ENCODE measurements at regions not wholly inside any gene's neighbourhood (a gene's known extent, or its start where the extent isn't known, plus 50 kb on each side); places are given as distances from the start of the nearest gene placed in this dataset.

- in situ Hi-C loops (cut with HindIII; ENCODE audit: low sequenced_read_pairs) = no loop called here
Measured at GRCh38 chr12:118467641-118468305, 91.4 kb downstream of the SUDS3 start.

- in situ Hi-C loops (cut with HindIII; ENCODE audit: low sequenced_read_pairs) = no loop called here
Measured at GRCh38 chr12:118472940-118473339, 96.6 kb downstream of the SUDS3 start.

GRCh38 chr12:118480235-118480634 lies 103.9 kb downstream of the SUDS3 start:
- in situ Hi-C loops (cut with HindIII; ENCODE audit: low sequenced_read_pairs) = no loop called here

- in situ Hi-C loops (cut with HindIII; ENCODE audit: low sequenced_read_pairs) = no loop called here
Measured at GRCh38 chr12:118488034-118488433, 111.7 kb downstream of the SUDS3 start.

- in situ Hi-C loops (cut with HindIII; ENCODE audit: low sequenced_read_pairs) = no loop called here
Measured at GRCh38 chr12:118493962-118494361, 117.6 kb downstream of the SUDS3 start.

GRCh38 chr12:118494776-118495175 lies 118.4 kb downstream of the SUDS3 start:
- in situ Hi-C loops (cut with HindIII; ENCODE audit: low sequenced_read_pairs) = no loop called here

GRCh38 chr12:118495296-118495695 lies 118.9 kb downstream of the SUDS3 start:
- in situ Hi-C loops (cut with HindIII; ENCODE audit: low sequenced_read_pairs) = no loop called here

GRCh38 chr12:118498171-118498570 lies 121.8 kb downstream of the SUDS3 start:
- in situ Hi-C loops (cut with HindIII; ENCODE audit: low sequenced_read_pairs) = no loop called here

GRCh38 chr12:118500299-118500698 lies 123.9 kb downstream of the SUDS3 start:
- in situ Hi-C loops (cut with HindIII; ENCODE audit: low sequenced_read_pairs) = no loop called here

- in situ Hi-C loops (cut with HindIII; ENCODE audit: low sequenced_read_pairs) = no loop called here
Measured at GRCh38 chr12:118501489-118501888, 125.1 kb downstream of the SUDS3 start.

- in situ Hi-C loops (cut with HindIII; ENCODE audit: low sequenced_read_pairs) = no loop called here
Measured at GRCh38 chr12:118503476-118503875, 127.1 kb downstream of the SUDS3 start.

- in situ Hi-C loops (cut with HindIII; ENCODE audit: low sequenced_read_pairs) = no loop called here
Measured at GRCh38 chr12:118512669-118513068, 136.3 kb downstream of the SUDS3 start.

- in situ Hi-C loops (cut with HindIII; ENCODE audit: low sequenced_read_pairs) = no loop called here
Measured at GRCh38 chr12:118513611-118514010, 137.3 kb downstream of the SUDS3 start.

GRCh38 chr12:118514297-118514696 lies 137.9 kb downstream of the SUDS3 start:
- in situ Hi-C loops (cut with HindIII; ENCODE audit: low sequenced_read_pairs) = no loop called here

- in situ Hi-C loops (cut with HindIII; ENCODE audit: low sequenced_read_pairs) = no loop called here
Measured at GRCh38 chr12:118520214-118521035, 144.1 kb downstream of the SUDS3 start.

GRCh38 chr12:118521036-118521370 lies 144.6 kb downstream of the SUDS3 start:
- in situ Hi-C loops (cut with HindIII; ENCODE audit: low sequenced_read_pairs) = no loop called here

- in situ Hi-C loops (cut with HindIII; ENCODE audit: low sequenced_read_pairs) = no loop called here
Measured at GRCh38 chr12:118524446-118524845, 148.1 kb downstream of the SUDS3 start.

GRCh38 chr12:118525216-118525615 lies 148.9 kb downstream of the SUDS3 start:
- in situ Hi-C loops (cut with HindIII; ENCODE audit: low sequenced_read_pairs) = no loop called here

- in situ Hi-C loops (cut with HindIII; ENCODE audit: low sequenced_read_pairs) = no loop called here
Measured at GRCh38 chr12:118526255-118527095, 150.1 kb downstream of the SUDS3 start.

- in situ Hi-C loops (cut with HindIII; ENCODE audit: low sequenced_read_pairs) = no loop called here
Measured at GRCh38 chr12:118527310-118527709, 151.0 kb downstream of the SUDS3 start.

GRCh38 chr12:118528625-118529024 lies 152.3 kb downstream of the SUDS3 start:
- in situ Hi-C loops (cut with HindIII; ENCODE audit: low sequenced_read_pairs) = no loop called here

- in situ Hi-C loops (cut with HindIII; ENCODE audit: low sequenced_read_pairs) = no loop called here
Measured at GRCh38 chr12:118534003-118534402, 157.6 kb downstream of the SUDS3 start.
